ELR (cell line): ENCODE measurements at regions not wholly inside any gene's neighbourhood (a gene's known extent, or its start where the extent isn't known, plus 50 kb on each side); places are given as distances from the start of the nearest gene placed in this dataset.

Experiments used
- DNase-seq: peaks from one replicate; pipeline ENCODE4 v3.0.0-alpha.2; 2015; ENCODE audit warnings: low read depth

GRCh38 chr6:137690034-137690433 lies 177.0 kb upstream of the TNFAIP3 start:
- DNase-seq, result no peak

GRCh38 chr6:137690721-137691120 lies 176.3 kb upstream of the TNFAIP3 start:
- no peak for DNase-seq

- no peak for DNase-seq
These were observed 174.8 kb upstream of the TNFAIP3 start for GRCh38 chr6:137692308-137692707.

- peak; percentile 78 for DNase-seq
These were observed 174.3 kb upstream of the TNFAIP3 start for GRCh38 chr6:137692806-137693205.

- no peak for DNase-seq
These were observed 173.3 kb upstream of the TNFAIP3 start for GRCh38 chr6:137693711-137694110.

- DNase-seq, result no peak
These were observed 170.3 kb upstream of the TNFAIP3 start for GRCh38 chr6:137696765-137697164.

- DNase-seq, result peak; percentile 79
These were observed 169.7 kb upstream of the TNFAIP3 start for GRCh38 chr6:137697267-137697938.

- peak; percentile 54 for DNase-seq
These were observed 168.4 kb upstream of the TNFAIP3 start for GRCh38 chr6:137698636-137699030.

- DNase-seq, result peak; percentile 71
These were observed 167.9 kb upstream of the TNFAIP3 start for GRCh38 chr6:137699031-137699683.

- no peak for DNase-seq
These were observed 166.9 kb upstream of the TNFAIP3 start for GRCh38 chr6:137700161-137700560.

- no peak for DNase-seq
These were observed 166.1 kb upstream of the TNFAIP3 start for GRCh38 chr6:137700751-137701477.

- DNase-seq, result no peak
These were observed 165.1 kb upstream of the TNFAIP3 start for GRCh38 chr6:137701942-137702341.

- no peak for DNase-seq
These were observed 164.2 kb upstream of the TNFAIP3 start for GRCh38 chr6:137702791-137703424.

- DNase-seq, result no peak
These were observed 162.3 kb upstream of the TNFAIP3 start for GRCh38 chr6:137704802-137705159.

GRCh38 chr6:137705160-137706082 lies 161.6 kb upstream of the TNFAIP3 start:
- peak; percentile 67 for DNase-seq

- DNase-seq, result no peak
These were observed 160.8 kb upstream of the TNFAIP3 start for GRCh38 chr6:137706083-137706750.

- no peak for DNase-seq
These were observed 159.9 kb upstream of the TNFAIP3 start for GRCh38 chr6:137707038-137707589.

- peak; percentile 83 for DNase-seq
These were observed 159.3 kb upstream of the TNFAIP3 start for GRCh38 chr6:137707590-137708360.

GRCh38 chr6:137708481-137708880 lies 158.6 kb upstream of the TNFAIP3 start:
- no peak for DNase-seq
